ENCODE measurements at regions not wholly inside any gene's neighbourhood (a gene's known extent, or its start where the extent isn't known, plus 50 kb on each side); places are given as distances from the start of the nearest gene placed in this dataset.

DNA sequence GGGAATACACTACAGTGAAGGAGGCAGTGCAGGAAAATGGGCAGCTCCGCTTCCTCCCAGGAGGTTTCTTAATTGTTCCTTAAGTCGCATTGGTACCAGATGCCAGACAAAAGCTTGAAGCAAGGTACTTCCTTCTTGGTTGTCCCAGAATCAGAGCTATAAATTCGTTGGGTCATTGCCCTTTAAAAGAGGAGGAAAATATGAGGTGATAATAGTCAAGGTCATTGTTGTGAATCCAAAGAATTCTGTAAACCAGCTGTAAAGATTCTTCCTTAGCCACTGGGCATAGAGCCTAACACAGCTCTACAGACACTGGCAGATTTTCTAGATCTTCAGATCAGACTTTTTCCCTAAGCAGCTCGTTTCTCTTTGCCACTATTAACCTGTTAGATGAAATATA is 444.1 kb upstream of the TLE4 start:
- TF ChIP-seq, protein P1, sequence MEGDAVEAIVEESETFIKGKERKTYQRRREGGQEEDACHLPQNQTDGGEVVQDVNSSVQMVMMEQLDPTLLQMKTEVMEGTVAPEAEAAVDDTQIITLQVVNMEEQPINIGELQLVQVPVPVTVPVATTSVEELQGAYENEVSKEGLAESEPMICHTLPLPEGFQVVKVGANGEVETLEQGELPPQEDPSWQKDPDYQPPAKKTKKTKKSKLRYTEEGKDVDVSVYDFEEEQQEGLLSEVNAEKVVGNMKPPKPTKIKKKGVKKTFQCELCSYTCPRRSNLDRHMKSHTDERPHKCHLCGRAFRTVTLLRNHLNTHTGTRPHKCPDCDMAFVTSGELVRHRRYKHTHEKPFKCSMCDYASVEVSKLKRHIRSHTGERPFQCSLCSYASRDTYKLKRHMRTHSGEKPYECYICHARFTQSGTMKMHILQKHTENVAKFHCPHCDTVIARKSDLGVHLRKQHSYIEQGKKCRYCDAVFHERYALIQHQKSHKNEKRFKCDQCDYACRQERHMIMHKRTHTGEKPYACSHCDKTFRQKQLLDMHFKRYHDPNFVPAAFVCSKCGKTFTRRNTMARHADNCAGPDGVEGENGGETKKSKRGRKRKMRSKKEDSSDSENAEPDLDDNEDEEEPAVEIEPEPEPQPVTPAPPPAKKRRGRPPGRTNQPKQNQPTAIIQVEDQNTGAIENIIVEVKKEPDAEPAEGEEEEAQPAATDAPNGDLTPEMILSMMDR (conservative IDR thresholded peaks at IDR 0.05; ENCODE audit: low read depth, low read length): no peak
- no peak for TF ChIP-seq EZH2 (IDR thresholded peaks at IDR 0.05; ENCODE audit: borderline replicate concordance, low read depth, low read length, poor library complexity, severe bottlenecking)

Measured in A673 (cell line).